Esophagus muscularis mucosa (tissue), 4 donors: ENCODE measurements at regions not wholly inside any gene's neighbourhood (a gene's known extent, or its start where the extent isn't known, plus 50 kb on each side); places are given as distances from the start of the nearest gene placed in this dataset.
A peak's percentile ranks its signal among the peaks of the same experiment; 100 is the strongest.

Source experiments
- DNase-seq: peaks from one replicate; pipeline ENCODE4 v3.0.0-alpha.2; 2017; ENCODE audit errors: extremely low spot score
- H3K27ac ChIP-seq, 4 donors: fragments of 200-600 bp; sonication (generic); replicated peaks in 1 of 4; 1 replicate in 3 of 4; 2 replicates in 1 of 4; pipeline ENCODE4 v1.5.1; 2016 to 2019; ENCODE audit warnings: mild to moderate bottlenecking in 1 of 4
- H3K27me3 ChIP-seq, 4 donors: fragments of 200-600 bp; sonication (generic); one replicate each; pipeline versions ENCODE4 v1.5.1 to v1.6.0; 2016 to 2019
- H3K36me3 ChIP-seq, 4 donors: fragments of 200-600 bp; sonication (generic); one replicate each; pipeline ENCODE4 v1.5.1; 2016 to 2019
- H3K4me1 ChIP-seq, 4 donors: fragments of 200-600 bp; sonication (generic); one replicate each; pipeline ENCODE4 v1.5.1; 2016 to 2019
- H3K4me3 ChIP-seq, 4 donors: fragments of 200-600 bp; sonication (generic); 1 replicate in 2 of 4; 2 replicates in 2 of 4; pipeline ENCODE4 v1.5.1; 2016 to 2019; ENCODE audit warnings: mild to moderate bottlenecking in 4 of 4, moderate library complexity in 1 of 4
- H3K9me3 ChIP-seq, 4 donors: fragments of 200-600 bp; sonication (generic); 1 replicate in 3 of 4; 2 replicates in 1 of 4; pipeline ENCODE4 v1.5.1; 2016 to 2019
- CTCF ChIP-seq, 3 experiments: fragments of 200-600 bp in 2 of 3; fragments of 450-650 bp in 1 of 3; sonication (generic) in 2 of 3; IDR thresholded peaks; one replicate each; pipeline ENCODE4 v1.5.1; 2017 to 2019; ENCODE audit warnings: antibody characterized with exemption in 3 of 3, mild to moderate bottlenecking in 2 of 3, moderate library complexity in 1 of 3
- EP300 ChIP-seq: sonication (generic); formaldehyde crosslinking; IDR thresholded peaks from one replicate; pipeline ENCODE4 v1.6.1; 2017; ENCODE audit warnings: antibody characterized with exemption
- POLR2A ChIP-seq: fragments of 450-650 bp; IDR thresholded peaks from one replicate; pipeline ENCODE4 v1.6.1; 2017; ENCODE audit warnings: antibody characterized with exemption, moderate library complexity, mild to moderate bottlenecking, low read depth
- POLR2AphosphoS5 ChIP-seq, 2 donors: sonication (generic); formaldehyde crosslinking; IDR thresholded peaks; one replicate each; pipeline ENCODE4 v1.6.1; 2017; ENCODE audit warnings: antibody characterized with exemption in 2 of 2
- WGBS: methylation state at CpG from one replicate; pipeline ENCODE4 v1.1.5; 2018; 5-methylcytosine and 5-hydroxymethylcytosine counted together
- intact Hi-C: fragments of 100-400 bp; cut with DNase I; formaldehyde crosslinking; loops from one replicate; pipeline ENCODE4 v1.15.1; 2023

GRCh38 chr19:28949027-28949426 lies 263.9 kb downstream of the UQCRFS1 start:
- 81% methylated on average over 1 of the region's 1 CpG for WGBS
- intact Hi-C loops: no loop called here
- H3K9me3 ChIP-seq: peaks cover 0 to under 1% (median 0%) of the 10 kb centered on the region in 4 donors
- peaks cover 0 to 37% (median 0%) of the 10 kb centered on the region in 4 donors for H3K27me3 ChIP-seq
- TF ChIP-seq CTCF (IDR thresholded peaks at IDR 0.05) (no peak), POLR2AphosphoS5 (IDR thresholded peaks at IDR 0.05) (no peak), EP300 (no peak), POLR2A (no peak)
- H3K4me3 ChIP-seq: no peak overlapping the region
- H3K4me1 ChIP-seq: no peaks in the 10 kb centered on the region
- DNase-seq: peak; percentile 62
- H3K27ac ChIP-seq: no peak overlapping the region
- H3K36me3 ChIP-seq: no peaks in the 10 kb centered on the region

GRCh38 chr19:28948566-28948965 lies 264.4 kb downstream of the UQCRFS1 start:
- H3K4me1 ChIP-seq: no peaks in the 10 kb centered on the region
- no peak for DNase-seq
- intact Hi-C loops: no loop called here
- WGBS: 38% methylated on average over 5 of the region's 5 CpGs
- no peak overlapping the region for H3K4me3 ChIP-seq
- no peak for TF ChIP-seq EP300
- no peak for TF ChIP-seq POLR2A
- no peak for TF ChIP-seq CTCF (IDR thresholded peaks at IDR 0.05)
- no peak for TF ChIP-seq POLR2AphosphoS5 (IDR thresholded peaks at IDR 0.05)
- no peaks in the 10 kb centered on the region for H3K36me3 ChIP-seq
- H3K27me3 ChIP-seq: peaks cover 0 to 37% (median 0%) of the 10 kb centered on the region in 4 donors
- H3K27ac ChIP-seq: no peak overlapping the region
- H3K9me3 ChIP-seq: no peaks in the 10 kb centered on the region

GRCh38 chr19:28948026-28948425 lies 264.9 kb downstream of the UQCRFS1 start:
- no peaks in the 10 kb centered on the region for H3K36me3 ChIP-seq
- H3K27me3 ChIP-seq: peaks cover 0 to 37% (median 0%) of the 10 kb centered on the region in 4 donors
- intact Hi-C loops: no loop called here
- no peak overlapping the region for H3K27ac ChIP-seq
- TF ChIP-seq EP300 (no peak), CTCF (IDR thresholded peaks at IDR 0.05) (no peak), POLR2AphosphoS5 (IDR thresholded peaks at IDR 0.05) (no peak), POLR2A (no peak)
- no peak for DNase-seq
- H3K4me1 ChIP-seq: no peaks in the 10 kb centered on the region
- 42% methylated on average over 12 of the region's 13 CpGs for WGBS
- no peak overlapping the region for H3K4me3 ChIP-seq
- no peaks in the 10 kb centered on the region for H3K9me3 ChIP-seq

GRCh38 chr19:28943651-28944050 lies 269.3 kb downstream of the UQCRFS1 start:
- Histone ChIP-seq H3K9me3 (no peaks in the 10 kb centered on the region), H3K27ac (no peak overlapping the region), H3K27me3 (peaks cover 0 to 46% (median 0%) of the 10 kb centered on the region in 4 donors), H3K4me1 (no peaks in the 10 kb centered on the region), H3K4me3 (no peak overlapping the region), H3K36me3 (no peaks in the 10 kb centered on the region)
- TF ChIP-seq POLR2AphosphoS5 (IDR thresholded peaks at IDR 0.05) (no peak), POLR2A (no peak), CTCF (IDR thresholded peaks at IDR 0.05) (no peak), EP300 (no peak)
- intact Hi-C loops: no loop called here
- no peak for DNase-seq
- 81% methylated on average over 8 of the region's 8 CpGs for WGBS

- Histone ChIP-seq H3K36me3 (no peaks in the 10 kb centered on the region), H3K9me3 (no peaks in the 10 kb centered on the region), H3K27me3 (peaks cover 0 to 31% (median 0%) of the 10 kb centered on the region in 4 donors), H3K4me1 (no peaks in the 10 kb centered on the region), H3K4me3 (no peak overlapping the region), H3K27ac (no peak overlapping the region)
- 74% methylated on average over 11 of the region's 11 CpGs for WGBS
- DNase-seq: no peak
- TF ChIP-seq EP300 (no peak), POLR2AphosphoS5 (IDR thresholded peaks at IDR 0.05) (no peak), CTCF (IDR thresholded peaks at IDR 0.05) (no peak), POLR2A (no peak)
- intact Hi-C loops: no loop called here
These were observed 271.1 kb downstream of the UQCRFS1 start for GRCh38 chr19:28941833-28942232.
